ENCODE measurements at regions not wholly inside any gene's neighbourhood (a gene's known extent, or its start where the extent isn't known, plus 50 kb on each side); places are given as distances from the start of the nearest gene placed in this dataset.

DNA sequence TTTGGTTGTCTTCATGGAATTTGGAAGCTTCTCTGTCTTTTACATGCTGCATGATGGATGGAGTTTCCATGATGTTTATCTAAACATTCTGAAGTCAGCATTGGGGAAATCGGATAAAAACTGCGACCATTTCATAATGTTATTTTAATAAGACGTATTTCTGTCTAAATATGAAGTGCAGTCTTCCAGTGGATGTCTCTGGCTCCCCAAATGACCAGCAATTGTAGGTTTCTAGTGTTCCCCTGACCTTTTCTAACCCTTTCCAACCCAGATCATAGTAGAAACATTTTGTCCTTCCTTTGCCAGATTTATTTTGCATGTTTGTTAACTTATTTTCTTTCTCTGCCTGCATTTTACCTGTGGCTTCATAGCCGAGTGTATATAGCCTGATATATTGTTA, 559.3 kb downstream of the ADCYAP1 start:
- TF ChIP-seq, protein P1, sequence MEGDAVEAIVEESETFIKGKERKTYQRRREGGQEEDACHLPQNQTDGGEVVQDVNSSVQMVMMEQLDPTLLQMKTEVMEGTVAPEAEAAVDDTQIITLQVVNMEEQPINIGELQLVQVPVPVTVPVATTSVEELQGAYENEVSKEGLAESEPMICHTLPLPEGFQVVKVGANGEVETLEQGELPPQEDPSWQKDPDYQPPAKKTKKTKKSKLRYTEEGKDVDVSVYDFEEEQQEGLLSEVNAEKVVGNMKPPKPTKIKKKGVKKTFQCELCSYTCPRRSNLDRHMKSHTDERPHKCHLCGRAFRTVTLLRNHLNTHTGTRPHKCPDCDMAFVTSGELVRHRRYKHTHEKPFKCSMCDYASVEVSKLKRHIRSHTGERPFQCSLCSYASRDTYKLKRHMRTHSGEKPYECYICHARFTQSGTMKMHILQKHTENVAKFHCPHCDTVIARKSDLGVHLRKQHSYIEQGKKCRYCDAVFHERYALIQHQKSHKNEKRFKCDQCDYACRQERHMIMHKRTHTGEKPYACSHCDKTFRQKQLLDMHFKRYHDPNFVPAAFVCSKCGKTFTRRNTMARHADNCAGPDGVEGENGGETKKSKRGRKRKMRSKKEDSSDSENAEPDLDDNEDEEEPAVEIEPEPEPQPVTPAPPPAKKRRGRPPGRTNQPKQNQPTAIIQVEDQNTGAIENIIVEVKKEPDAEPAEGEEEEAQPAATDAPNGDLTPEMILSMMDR (IDR thresholded peaks at IDR 0.05; ENCODE audit: low read length) = no peak
- no peak for TF ChIP-seq EZH2 (optimal IDR thresholded peaks at IDR 0.05; ENCODE audit: low read depth, low read length)
- TF ChIP-seq EZH2phosphoT487 (IDR thresholded peaks at IDR 0.05; ENCODE audit: low read length) = no peak
